H9 (cell line): ENCODE measurements at regions not wholly inside any gene's neighbourhood (a gene's known extent, or its start where the extent isn't known, plus 50 kb on each side); places are given as distances from the start of the nearest gene placed in this dataset.

Experiments used
- DNase-seq: peaks from one replicate; pipeline ENCODE4 v3.0.0-alpha.2; 2017
- H2AFZ ChIP-seq: one replicate; pipeline ENCODE4 v1.6.1; 2013; ENCODE audit warnings: mild to moderate bottlenecking, low read length, control low read depth, moderate library complexity
- H2AK5ac ChIP-seq: 2 replicates; pipeline ENCODE4 v1.6.1; 2013; ENCODE audit warnings: low read length, control low read depth, mixed read lengths; ENCODE audit not compliant: insufficient read length
- H2BK120ac ChIP-seq: one replicate; pipeline ENCODE4 v1.6.1; 2013; ENCODE audit warnings: low read depth, mild to moderate bottlenecking, low read length, control low read depth, inconsistent platforms; ENCODE audit not compliant: poor library complexity, severe bottlenecking
- H2BK12ac ChIP-seq: 2 replicates; pipeline ENCODE4 v1.6.1; 2013; ENCODE audit warnings: low read length, control low read depth, mixed read lengths, low read depth; ENCODE audit not compliant: insufficient read length
- H2BK15ac ChIP-seq: 2 replicates; pipeline ENCODE4 v1.6.1; 2013; ENCODE audit warnings: low read depth, low read length, control low read depth
- H2BK20ac ChIP-seq: one replicate; pipeline ENCODE4 v1.6.1; 2013; ENCODE audit warnings: low read depth, mild to moderate bottlenecking, low read length, control low read depth, inconsistent platforms; ENCODE audit not compliant: poor library complexity, severe bottlenecking
- H2BK5ac ChIP-seq: 2 replicates; pipeline ENCODE4 v1.6.1; 2013; ENCODE audit warnings: low read length, control low read depth, mixed read lengths; ENCODE audit not compliant: insufficient read length
- H3K14ac ChIP-seq: 2 replicates; pipeline ENCODE4 v1.6.1; 2013; ENCODE audit warnings: low read length, control low read depth; ENCODE audit not compliant: insufficient read depth
- H3K18ac ChIP-seq: 2 replicates; pipeline ENCODE4 v1.6.1; 2013; ENCODE audit warnings: low read depth, mild to moderate bottlenecking, mixed read lengths, low read length, control low read depth; ENCODE audit not compliant: insufficient read length
- H3K23ac ChIP-seq: 2 replicates; pipeline ENCODE4 v1.6.1; 2013; ENCODE audit warnings: low read length, control low read depth, mixed read lengths, low read depth; ENCODE audit not compliant: insufficient read length
- H3K23me2 ChIP-seq: 2 replicates; pipeline ENCODE4 v1.6.1; 2013; ENCODE audit warnings: low read depth, mild to moderate bottlenecking, mixed read lengths, low read length, control low read depth; ENCODE audit not compliant: insufficient read length, poor library complexity, severe bottlenecking
- H3K27ac ChIP-seq: 2 replicates; pipeline ENCODE4 v1.5.1; 2013; ENCODE audit warnings: low read length, control low read depth, mixed read lengths, low read depth; ENCODE audit not compliant: insufficient read length
- H3K27me3 ChIP-seq: 2 replicates; pipeline ENCODE4 v1.6.1; 2013; ENCODE audit warnings: low read length, control low read depth, inconsistent platforms; ENCODE audit not compliant: insufficient read depth
- H3K4ac ChIP-seq: 2 replicates; pipeline ENCODE4 v1.6.1; 2013; ENCODE audit warnings: low read depth, mild to moderate bottlenecking, control low read depth, inconsistent platforms, low read length, moderate library complexity
- H3K4me1 ChIP-seq: 2 replicates; pipeline ENCODE4 v1.6.1; 2013; ENCODE audit warnings: low read length, control low read depth, inconsistent platforms; ENCODE audit not compliant: insufficient read depth
- H3K4me2 ChIP-seq: 2 replicates; pipeline ENCODE4 v1.6.1; 2013; ENCODE audit warnings: low read length, control low read depth, mixed read lengths; ENCODE audit not compliant: insufficient read length, insufficient read depth
- H3K56ac ChIP-seq: 2 replicates; pipeline ENCODE4 v1.6.1; 2013; ENCODE audit warnings: low read depth, mild to moderate bottlenecking, mixed read lengths, low read length, control low read depth; ENCODE audit not compliant: insufficient read length
- H3K79me1 ChIP-seq: 2 replicates; pipeline ENCODE4 v1.6.1; 2013; ENCODE audit warnings: low read depth, mild to moderate bottlenecking, moderate library complexity, low read length, control low read depth, inconsistent platforms; ENCODE audit not compliant: insufficient read depth, poor library complexity, severe bottlenecking
- H3K79me2 ChIP-seq: 2 replicates; pipeline ENCODE4 v1.6.1; 2013; ENCODE audit warnings: low read length, control low read depth, inconsistent platforms; ENCODE audit not compliant: insufficient read depth
- H3K9ac ChIP-seq: 2 replicates; pipeline ENCODE4 v1.6.1; 2013; ENCODE audit warnings: low read length, control low read depth, mixed read lengths; ENCODE audit not compliant: insufficient read length; ENCODE audit errors: extremely low read depth
- H3K9me3 ChIP-seq: one replicate; pipeline ENCODE4 v1.6.1; 2013; ENCODE audit warnings: low read depth, low read length, inconsistent platforms; ENCODE audit not compliant: control insufficient read depth
- H3T11ph ChIP-seq: one replicate; pipeline ENCODE4 v1.6.1; 2013; ENCODE audit warnings: mild to moderate bottlenecking, low read length, control low read depth, inconsistent platforms
- H4K20me1 ChIP-seq: one replicate; pipeline ENCODE4 v1.6.1; 2013; ENCODE audit not compliant: control insufficient read depth, insufficient read length, insufficient read depth
- H4K5ac ChIP-seq: 2 replicates; pipeline ENCODE4 v1.6.1; 2013; ENCODE audit warnings: low read depth, mild to moderate bottlenecking, mixed read lengths, low read length, control low read depth; ENCODE audit not compliant: insufficient read length
- H4K8ac ChIP-seq: replicated peaks from 2 replicates; pipeline ENCODE4 v1.6.1; 2013; ENCODE audit warnings: low read length, control low read depth, mixed read lengths, low read depth; ENCODE audit not compliant: insufficient read length
- H4K91ac ChIP-seq: 2 replicates; pipeline ENCODE4 v1.6.1; 2013; ENCODE audit warnings: low read depth, mild to moderate bottlenecking, moderate library complexity, mixed read lengths, low read length, control low read depth; ENCODE audit not compliant: insufficient read length
- H3K27ac Mint-ChIP-seq, 3 experiments: 2 replicates in 2 of 3; 3 replicates in 1 of 3; pipeline ENCODE4 v1.8.0; 2020 to 2021; ENCODE audit warnings: mixed read lengths in 3 of 3, mild to moderate bottlenecking in 1 of 3, moderate library complexity in 1 of 3
- H3K27me3 Mint-ChIP-seq: 2 replicates; pipeline ENCODE4 v1.8.0; 2021; ENCODE audit warnings: low read depth, mild to moderate bottlenecking, moderate library complexity, mixed read lengths
- H3K36me3 Mint-ChIP-seq, 3 experiments: 2 replicates in 2 of 3; 3 replicates in 1 of 3; pipeline ENCODE4 v1.8.0; 2020 to 2021; ENCODE audit warnings: low read depth in 3 of 3, mixed read lengths in 3 of 3; ENCODE audit not compliant: insufficient read depth in 1 of 3
- H3K4me1 Mint-ChIP-seq, 2 experiments: 2 replicates each; pipeline ENCODE4 v1.8.0; 2020; ENCODE audit warnings: mixed read lengths in 2 of 2
- H3K4me3 Mint-ChIP-seq, 2 experiments: 2 replicates in 1 of 2; 3 replicates in 1 of 2; pipeline ENCODE4 v1.8.0; 2020 to 2021; ENCODE audit warnings: mild to moderate bottlenecking in 2 of 2, mixed read lengths in 2 of 2, moderate library complexity in 1 of 2
- H3K9me3 Mint-ChIP-seq, 2 experiments: 2 replicates in 1 of 2; 3 replicates in 1 of 2; pipeline ENCODE4 v1.8.0; 2020; ENCODE audit warnings: mild to moderate bottlenecking in 2 of 2, mixed read lengths in 2 of 2, moderate library complexity in 1 of 2
- WGBS: extraction: QIAGEN DNeasy Blood & Tissue Kit; methylation state at CpG from one replicate; pipeline ENCODE4 v1.1.7; 2013; ENCODE audit warnings: missing lambda C conversion rate, low lambda C conversion rate, mixed read lengths; ENCODE audit not compliant: insufficient read length; ENCODE audit errors: extremely low coverage; 5-methylcytosine and 5-hydroxymethylcytosine counted together
- TF ChIP-seq, protein P1 (sequence below): fragments of 200-600 bp; sonication (generic); conservative IDR thresholded peaks from 3 replicates; pipeline ENCODE4 v1.8.0; 2021; ENCODE audit warnings: antibody characterized with exemption, mild to moderate bottlenecking

DNA sequence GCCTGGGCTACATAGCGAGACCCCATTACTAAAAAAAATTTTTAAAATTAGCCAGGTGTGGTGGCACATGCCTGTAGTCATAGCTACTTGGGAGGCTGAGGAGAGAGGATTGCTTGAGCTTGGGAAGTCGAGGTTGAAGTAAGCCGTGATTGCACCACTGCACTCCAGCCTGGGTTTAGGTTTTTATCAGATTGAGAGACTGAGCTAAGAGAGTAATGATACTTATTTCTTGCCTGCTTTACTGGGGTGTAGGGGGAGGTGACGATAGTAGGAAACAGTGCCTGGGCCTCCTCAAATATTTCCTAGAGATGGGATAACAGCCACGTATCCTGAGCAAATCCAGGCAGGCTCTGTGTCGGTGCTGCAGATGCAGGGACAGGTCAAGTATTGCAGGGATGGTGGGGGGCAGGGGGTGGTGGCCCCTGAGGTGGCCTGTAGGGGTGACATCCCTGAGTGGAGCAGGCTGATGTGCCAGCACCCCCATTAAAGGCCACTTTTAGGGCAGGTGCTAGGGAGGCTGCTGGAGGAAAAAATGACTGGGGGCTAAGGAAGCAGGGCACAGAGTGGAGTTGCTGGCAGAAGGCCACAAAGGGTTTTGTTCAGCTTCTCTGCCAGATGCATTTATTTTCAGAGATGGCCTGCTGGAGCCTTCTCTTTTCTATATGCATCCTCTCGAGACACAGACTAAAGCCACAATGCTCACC, 130.5 kb downstream of the RHOU start:
- H4K5ac ChIP-seq = no peak overlapping the region
- H4K91ac ChIP-seq = no peak overlapping the region
- H3K14ac ChIP-seq = no peak overlapping the region
- no peak overlapping the region for H2AFZ ChIP-seq
- Mint-ChIP-seq H3K27ac (peak overlapping the region in 1 of 3 experiments; percentile 32; a peak in 1 of 7 replicates), H3K4me3 (no peak overlapping the region; a peak in 1 of 5 replicates), H3K27me3 (peaks cover 11% of the 10 kb centered on the region), H3K36me3 (no peaks in the 10 kb centered on the region; a peak in 1 of 7 replicates), H3K4me1 (peaks cover 33 to 50% of the 10 kb centered on the region in 2 experiments), H3K9me3 (no peaks in the 10 kb centered on the region)
- H4K20me1 ChIP-seq = no peaks in the 10 kb centered on the region
- H3K27ac ChIP-seq = no peak overlapping the region
- no peaks in the 10 kb centered on the region for H3K27me3 ChIP-seq
- H2BK12ac ChIP-seq = no peak overlapping the region
- no peak overlapping the region for H2BK15ac ChIP-seq
- H2BK20ac ChIP-seq = no peak overlapping the region
- DNase-seq = peak; percentile 10
- TF ChIP-seq, protein P1, sequence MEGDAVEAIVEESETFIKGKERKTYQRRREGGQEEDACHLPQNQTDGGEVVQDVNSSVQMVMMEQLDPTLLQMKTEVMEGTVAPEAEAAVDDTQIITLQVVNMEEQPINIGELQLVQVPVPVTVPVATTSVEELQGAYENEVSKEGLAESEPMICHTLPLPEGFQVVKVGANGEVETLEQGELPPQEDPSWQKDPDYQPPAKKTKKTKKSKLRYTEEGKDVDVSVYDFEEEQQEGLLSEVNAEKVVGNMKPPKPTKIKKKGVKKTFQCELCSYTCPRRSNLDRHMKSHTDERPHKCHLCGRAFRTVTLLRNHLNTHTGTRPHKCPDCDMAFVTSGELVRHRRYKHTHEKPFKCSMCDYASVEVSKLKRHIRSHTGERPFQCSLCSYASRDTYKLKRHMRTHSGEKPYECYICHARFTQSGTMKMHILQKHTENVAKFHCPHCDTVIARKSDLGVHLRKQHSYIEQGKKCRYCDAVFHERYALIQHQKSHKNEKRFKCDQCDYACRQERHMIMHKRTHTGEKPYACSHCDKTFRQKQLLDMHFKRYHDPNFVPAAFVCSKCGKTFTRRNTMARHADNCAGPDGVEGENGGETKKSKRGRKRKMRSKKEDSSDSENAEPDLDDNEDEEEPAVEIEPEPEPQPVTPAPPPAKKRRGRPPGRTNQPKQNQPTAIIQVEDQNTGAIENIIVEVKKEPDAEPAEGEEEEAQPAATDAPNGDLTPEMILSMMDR = no peak
- WGBS = no CpG with 5 or more reads among the region's 7 CpGs
- H2BK120ac ChIP-seq = no peak overlapping the region
- no peaks in the 10 kb centered on the region for H3K23me2 ChIP-seq
- no peak overlapping the region for H3K4me2 ChIP-seq
- H3K9ac ChIP-seq = no peak overlapping the region
- no peak overlapping the region for H3K23ac ChIP-seq
- H3K18ac ChIP-seq = no peak overlapping the region
- H4K8ac ChIP-seq = no peak overlapping the region
- no peak overlapping the region for H3K4ac ChIP-seq
- no peaks in the 10 kb centered on the region for H3K79me1 ChIP-seq
- no peak overlapping the region for H2AK5ac ChIP-seq
- peaks cover 9% of the 10 kb centered on the region; the same call in 1 of the 2 replicates for H3K4me1 ChIP-seq
- H3K9me3 ChIP-seq = no peaks in the 10 kb centered on the region
- no peak overlapping the region for H3T11ph ChIP-seq
- H3K56ac ChIP-seq = no peak overlapping the region
- no peak overlapping the region for H2BK5ac ChIP-seq
- no peaks in the 10 kb centered on the region for H3K79me2 ChIP-seq
